HepG2 (cell line): ENCODE measurements at regions not wholly inside any gene's neighbourhood (a gene's known extent, or its start where the extent isn't known, plus 50 kb on each side); places are given as distances from the start of the nearest gene placed in this dataset.

Experiments used
- BORCS8-MEF2B ChIP-seq: sonication (generic); formaldehyde crosslinking; IDR thresholded peaks from 2 replicates; pipeline ENCODE4 v1.8.0; 2022; ENCODE audit warnings: mild to moderate bottlenecking, missing genetic modification reagents
- KDM5A ChIP-seq: fragments of 200-600 bp; sonication (generic); IDR thresholded peaks from 2 replicates; pipeline ENCODE4 v1.7.0; 2018; ENCODE audit warnings: antibody characterized with exemption, mild to moderate bottlenecking, low read length, borderline replicate concordance
- TBL1XR1 ChIP-seq: fragments of 150-350 bp; IDR thresholded peaks from 2 replicates; pipeline ENCODE4 v1.6.1; 2014; ENCODE audit warnings: borderline replicate concordance, low read length; ENCODE audit not compliant: partially characterized antibody

DNA sequence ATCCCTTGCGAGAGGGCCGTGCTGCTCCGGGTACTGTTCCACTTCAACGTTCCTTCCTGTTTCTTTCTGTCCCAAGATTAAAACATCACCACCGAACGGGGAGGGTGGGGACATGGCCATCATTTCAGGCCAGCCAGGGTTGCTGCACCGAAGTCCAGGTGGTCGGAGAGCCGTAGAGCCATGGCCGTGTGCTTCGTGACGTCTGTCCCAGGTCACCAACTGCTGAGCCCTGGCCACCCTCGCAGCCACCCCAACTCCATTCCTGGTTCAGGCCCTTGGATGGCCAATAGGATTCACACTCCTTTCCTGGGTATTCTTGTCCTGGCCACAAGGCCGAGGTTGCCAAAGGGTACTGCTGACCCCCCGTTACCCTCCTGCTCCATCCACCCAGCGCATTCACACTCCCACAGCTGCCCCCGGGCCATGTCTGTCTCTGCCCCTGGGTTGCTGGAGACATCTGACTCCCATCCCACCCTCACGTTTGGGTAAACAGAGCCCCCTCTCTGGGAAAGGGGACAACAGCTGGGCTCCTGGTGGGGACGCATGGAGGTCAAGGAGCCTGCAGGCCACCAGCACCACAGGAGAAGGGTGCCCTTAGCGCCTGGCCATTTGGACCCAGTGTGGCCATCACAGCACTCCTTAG, 103.2 kb downstream of the HMX1 start:
- no peak for TF ChIP-seq BORCS8-MEF2B (CRISPR knock-in tag)
- TF ChIP-seq TBL1XR1, result no peak
- TF ChIP-seq KDM5A, result no peak
